ENCODE measurements at regions not wholly inside any gene's neighbourhood (a gene's known extent, or its start where the extent isn't known, plus 50 kb on each side); places are given as distances from the start of the nearest gene placed in this dataset.

GRCh38 chr9:13576101-13576500 is 296.6 kb upstream of the MPDZ start:
- Histone ChIP-seq H4K20me1 (ENCODE audit: control insufficient read depth, extremely low read depth, insufficient read depth, low read length) (no peaks in the 10 kb centered on the region), H3K27ac (ENCODE audit: insufficient read depth, low read length) (no peak overlapping the region), H3K79me2 (ENCODE audit: control insufficient read depth, insufficient read depth, low read length) (no peaks in the 10 kb centered on the region), H2AFZ (ENCODE audit: low read length) (no peak overlapping the region), H3K27me3 (ENCODE audit: control insufficient read depth, insufficient read depth, low read length) (no peaks in the 10 kb centered on the region), H3K9me3 (ENCODE audit: control insufficient read depth, insufficient read depth, low read depth, low read length) (no peaks in the 10 kb centered on the region), H3K4me2 (ENCODE audit: extremely low read depth, insufficient read depth, low read length) (no peak overlapping the region), H3K9ac (ENCODE audit: insufficient read depth, low read length) (no peak overlapping the region), H3K4me3 (replicated peaks in 1 of 4; ENCODE audit: control extremely low read depth in 1 of 4, insufficient read depth in 1 of 4, low read depth in 3 of 4, low read length in 4 of 4) (no peak overlapping the region), H3K4me1 (ENCODE audit: control insufficient read depth, extremely low read depth, insufficient read depth, low read length) (no peaks in the 10 kb centered on the region), H3K36me3 (ENCODE audit: control insufficient read depth, insufficient read depth, low read length) (no peaks in the 10 kb centered on the region)
- no peak for DNase-seq (ENCODE audit: low read depth in 2 of 2)
- no peak for TF ChIP-seq EZH2 (IDR thresholded peaks at IDR 0.05; ENCODE audit: low read length, missing control alignments)
- no peak for TF ChIP-seq CTCF (conservative IDR thresholded peaks at IDR 0.05 in 1 of 2, IDR thresholded peaks at IDR 0.05 in 1 of 2; ENCODE audit: low read depth in 1 of 2, low read length in 2 of 2)

GRCh38 chr9:13575558-13575957 is 296.1 kb upstream of the MPDZ start:
- DNase-seq (ENCODE audit: low read depth in 2 of 2), result peak in 1 of 2 donors; percentile 36
- no peaks in the 10 kb centered on the region for H3K79me2 ChIP-seq (ENCODE audit: control insufficient read depth, insufficient read depth, low read length)
- H3K4me2 ChIP-seq (ENCODE audit: extremely low read depth, insufficient read depth, low read length), result no peak overlapping the region
- no peaks in the 10 kb centered on the region for H4K20me1 ChIP-seq (ENCODE audit: control insufficient read depth, extremely low read depth, insufficient read depth, low read length)
- H3K27ac ChIP-seq (ENCODE audit: insufficient read depth, low read length), result no peak overlapping the region
- H3K9ac ChIP-seq (ENCODE audit: insufficient read depth, low read length), result no peak overlapping the region
- no peaks in the 10 kb centered on the region for H3K9me3 ChIP-seq (ENCODE audit: control insufficient read depth, insufficient read depth, low read depth, low read length)
- no peaks in the 10 kb centered on the region for H3K27me3 ChIP-seq (ENCODE audit: control insufficient read depth, insufficient read depth, low read length)
- no peaks in the 10 kb centered on the region for H3K4me1 ChIP-seq (ENCODE audit: control insufficient read depth, extremely low read depth, insufficient read depth, low read length)
- H3K4me3 ChIP-seq (replicated peaks in 1 of 4; ENCODE audit: control extremely low read depth in 1 of 4, insufficient read depth in 1 of 4, low read depth in 3 of 4, low read length in 4 of 4), result no peak overlapping the region
- TF ChIP-seq EZH2 (IDR thresholded peaks at IDR 0.05; ENCODE audit: low read length, missing control alignments) (no peak), CTCF (conservative IDR thresholded peaks at IDR 0.05 in 1 of 2, IDR thresholded peaks at IDR 0.05 in 1 of 2; ENCODE audit: low read depth in 1 of 2, low read length in 2 of 2) (no peak)
- H2AFZ ChIP-seq (ENCODE audit: low read length), result no peak overlapping the region
- H3K36me3 ChIP-seq (ENCODE audit: control insufficient read depth, insufficient read depth, low read length), result no peaks in the 10 kb centered on the region

GRCh38 chr9:13570068-13570974 is 290.8 kb upstream of the MPDZ start:
- DNase-seq (ENCODE audit: low read depth in 2 of 2), result peak; percentile 74 to 78
- H3K4me2 ChIP-seq (ENCODE audit: extremely low read depth, insufficient read depth, low read length), result no peak overlapping the region

More at GRCh38 chr9:13570068-13570974, 290.8 kb upstream of the MPDZ start:
- Histone ChIP-seq H3K9ac (ENCODE audit: insufficient read depth, low read length) (no peak overlapping the region), H2AFZ (ENCODE audit: low read length) (no peak overlapping the region), H4K20me1 (ENCODE audit: control insufficient read depth, extremely low read depth, insufficient read depth, low read length) (no peaks in the 10 kb centered on the region), H3K4me1 (ENCODE audit: control insufficient read depth, extremely low read depth, insufficient read depth, low read length) (no peaks in the 10 kb centered on the region), H3K9me3 (ENCODE audit: control insufficient read depth, insufficient read depth, low read depth, low read length) (no peaks in the 10 kb centered on the region), H3K4me3 (replicated peaks in 1 of 4; ENCODE audit: control extremely low read depth in 1 of 4, insufficient read depth in 1 of 4, low read depth in 3 of 4, low read length in 4 of 4) (no peak overlapping the region), H3K27me3 (ENCODE audit: control insufficient read depth, insufficient read depth, low read length) (no peaks in the 10 kb centered on the region), H3K79me2 (ENCODE audit: control insufficient read depth, insufficient read depth, low read length) (no peaks in the 10 kb centered on the region), H3K36me3 (ENCODE audit: control insufficient read depth, insufficient read depth, low read length) (no peaks in the 10 kb centered on the region), H3K27ac (ENCODE audit: insufficient read depth, low read length) (no peak overlapping the region)
- TF ChIP-seq EZH2 (IDR thresholded peaks at IDR 0.05; ENCODE audit: low read length, missing control alignments), result no peak
- TF ChIP-seq CTCF (conservative IDR thresholded peaks at IDR 0.05 in 1 of 2, IDR thresholded peaks at IDR 0.05 in 1 of 2; ENCODE audit: low read depth in 1 of 2, low read length in 2 of 2), result no peak
